Stimulated activated CD4-positive, alpha-beta T cell treated with anti-CD3 and anti-CD28 coated beads, Interleukin-2, amount 100 ng/mL, for 24 hours (primary cell): ENCODE measurements at regions not wholly inside any gene's neighbourhood (a gene's known extent, or its start where the extent isn't known, plus 50 kb on each side); places are given as distances from the start of the nearest gene placed in this dataset.
"Not testable (repeated sequence)": the region's sequence is repeated elsewhere in the genome, so short reads cannot be mapped to it uniquely, and the experiment has no call there.

Experiments
- DNase-seq, 2 donors: peaks; one replicate each; pipeline ENCODE4 v3.0.0-alpha.2; 2020

DNA sequence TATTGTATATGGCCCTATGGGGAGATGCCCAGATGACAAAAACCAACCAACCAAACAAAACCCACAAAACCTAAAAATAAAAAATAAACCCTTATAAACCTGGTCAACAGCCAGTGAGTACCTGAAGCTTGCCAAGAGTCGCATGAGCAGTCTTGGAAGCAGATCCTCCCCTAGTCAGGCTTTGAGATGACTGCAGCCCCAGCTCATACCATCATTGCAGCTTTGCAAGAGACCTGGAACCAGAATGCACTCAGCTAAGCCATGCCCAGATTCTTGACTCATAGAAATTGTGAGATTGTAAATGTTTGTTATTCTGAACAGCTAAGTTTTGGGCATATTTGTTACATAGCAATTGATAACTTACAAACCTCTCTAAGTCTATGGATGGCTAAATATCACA is 326.8 kb downstream of the HLX start:
- no peak for DNase-seq

DNA sequence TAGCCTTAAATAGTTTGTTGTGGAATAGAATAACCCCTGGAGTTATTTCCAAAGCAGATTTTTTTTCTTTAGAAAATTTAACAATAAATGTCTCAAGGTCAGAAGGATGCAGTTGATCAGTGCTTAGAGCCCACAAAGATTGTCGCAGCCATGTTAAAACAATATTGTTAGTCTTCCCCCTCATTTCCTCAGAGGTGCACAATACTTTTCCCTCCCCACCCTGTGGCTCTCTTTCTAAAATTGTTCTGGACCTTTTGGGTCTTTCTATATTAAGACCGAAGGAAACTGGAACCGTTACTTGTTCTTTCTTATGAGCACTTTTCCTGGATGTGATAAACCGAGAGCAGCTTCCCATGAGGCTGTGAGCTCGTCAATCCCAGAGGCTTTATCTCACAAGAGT is 333.7 kb downstream of the HLX start:
- DNase-seq, result no peak

DNA sequence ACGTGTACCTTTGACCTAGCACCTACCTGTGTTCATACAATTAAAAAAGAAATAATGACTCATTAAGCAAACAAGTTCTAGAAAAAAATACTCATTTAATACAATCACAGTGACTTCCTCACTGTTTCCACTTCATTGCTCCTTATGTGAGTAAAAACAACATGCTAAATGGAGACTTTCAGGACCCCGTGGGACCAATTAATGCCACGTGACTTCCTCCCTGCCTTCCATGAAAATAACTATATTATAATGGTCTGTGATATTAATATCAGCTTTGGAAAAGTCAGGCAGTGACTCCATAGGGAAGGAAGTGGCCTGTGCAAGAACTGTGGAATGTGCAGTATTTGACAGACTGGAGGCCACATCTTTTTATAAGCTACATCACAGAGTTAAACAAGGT is 337.8 kb downstream of the HLX start:
- DNase-seq, result no peak

DNA sequence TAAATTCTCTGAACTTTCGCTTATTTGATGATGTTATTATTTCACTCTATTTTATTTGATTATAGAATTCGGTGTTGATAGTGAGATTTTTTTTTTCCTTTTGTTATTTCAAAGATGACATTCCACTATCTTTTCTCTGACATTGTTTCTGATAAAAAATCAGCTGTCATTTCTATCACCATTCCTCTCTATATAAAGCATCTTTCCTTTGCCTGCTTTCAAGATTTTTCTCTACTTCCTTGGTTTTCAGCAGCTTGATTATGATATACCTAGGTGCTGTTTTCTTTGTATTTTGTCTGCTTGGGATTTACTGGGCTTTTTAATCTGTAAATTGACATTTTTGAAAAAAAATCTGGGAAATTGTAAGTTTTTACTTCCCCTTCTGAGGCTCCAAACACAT is 344.0 kb downstream of the HLX start:
- DNase-seq, result no peak

DNA sequence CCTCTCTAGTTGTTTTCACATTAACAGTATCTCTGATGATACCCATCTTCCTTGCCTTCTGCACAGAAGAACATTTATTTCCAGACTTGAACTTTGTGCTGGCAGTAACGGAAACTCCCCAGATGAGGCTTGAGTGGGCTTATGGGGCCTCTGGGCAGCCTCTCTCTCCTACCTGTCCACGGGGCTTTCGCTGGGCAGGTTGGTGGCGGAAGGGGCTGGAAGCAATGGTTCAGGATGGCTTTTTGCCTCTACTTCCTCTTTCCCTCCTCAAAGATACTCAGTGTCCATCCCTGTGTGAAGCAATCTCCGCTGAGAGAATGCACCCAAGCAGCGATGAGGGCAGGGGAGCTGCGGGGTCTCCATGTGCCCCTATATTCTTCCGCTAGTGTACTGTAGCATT is 348.2 kb downstream of the HLX start:
- DNase-seq, result no peak

DNA sequence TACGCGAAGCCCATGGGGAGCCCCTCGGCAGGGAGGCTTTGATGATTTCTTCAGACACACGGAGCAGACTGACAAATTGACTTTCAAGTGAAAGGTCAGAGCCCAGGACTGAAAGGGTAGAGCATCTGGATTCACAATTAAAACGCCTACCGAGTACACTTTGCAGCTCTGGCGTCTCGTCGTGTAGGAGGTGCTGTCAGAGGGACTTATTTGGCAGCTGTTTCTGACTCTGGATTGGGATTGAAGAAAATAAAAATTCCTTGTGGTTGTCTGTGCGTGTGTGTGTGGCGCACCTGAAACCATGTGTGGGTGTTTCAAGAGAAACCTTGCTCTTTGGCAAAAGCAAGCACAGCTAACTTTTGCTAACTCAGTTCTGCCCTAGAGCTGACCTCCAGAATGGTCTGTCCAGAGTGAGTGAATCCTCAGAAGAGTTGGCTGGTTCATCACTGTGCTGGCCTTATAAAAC is 348.7 kb downstream of the HLX start:
- DNase-seq, result peak in 1 of 2 donors; percentile 1

DNA sequence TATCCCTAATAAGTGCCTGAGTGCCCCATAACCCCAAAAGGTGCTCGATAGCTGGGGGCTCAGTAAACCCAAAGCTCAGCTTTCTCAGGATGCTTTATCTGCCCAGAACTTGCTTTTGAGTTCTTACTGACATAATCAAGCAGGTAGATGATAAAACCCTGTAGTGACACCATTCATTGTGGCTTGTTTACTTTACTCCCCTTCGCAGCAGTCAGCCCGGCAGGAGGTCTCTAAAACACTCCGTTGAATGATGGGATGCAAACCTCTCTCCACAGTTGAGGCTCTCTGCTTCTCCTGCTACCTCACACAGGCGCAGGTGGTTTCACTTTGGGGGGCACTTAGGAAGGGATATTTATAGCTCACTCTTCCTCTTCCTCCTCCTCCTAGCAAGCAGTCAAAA is 349.4 kb downstream of the HLX start:
- DNase-seq, result no peak

DNA sequence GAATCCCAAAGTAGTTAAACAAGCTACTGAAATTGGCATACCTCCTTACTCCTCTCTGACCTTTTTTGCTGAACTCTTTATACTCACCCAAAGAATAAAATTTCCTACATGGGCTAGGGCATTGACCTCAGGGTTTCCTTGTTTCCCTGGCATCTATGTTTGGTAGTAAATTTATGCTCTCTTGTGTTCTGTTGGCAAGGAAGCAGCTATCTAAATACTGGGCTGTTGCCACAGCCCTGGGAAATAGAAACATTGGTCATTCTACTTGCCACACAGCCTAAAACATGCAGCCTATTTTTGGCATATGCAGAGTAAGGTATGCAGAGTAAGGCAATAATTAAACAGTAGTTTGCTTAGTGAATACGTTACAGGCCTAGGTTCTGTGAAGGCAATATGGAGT is 351.4 kb downstream of the HLX start:
- DNase-seq, result no peak

DNA sequence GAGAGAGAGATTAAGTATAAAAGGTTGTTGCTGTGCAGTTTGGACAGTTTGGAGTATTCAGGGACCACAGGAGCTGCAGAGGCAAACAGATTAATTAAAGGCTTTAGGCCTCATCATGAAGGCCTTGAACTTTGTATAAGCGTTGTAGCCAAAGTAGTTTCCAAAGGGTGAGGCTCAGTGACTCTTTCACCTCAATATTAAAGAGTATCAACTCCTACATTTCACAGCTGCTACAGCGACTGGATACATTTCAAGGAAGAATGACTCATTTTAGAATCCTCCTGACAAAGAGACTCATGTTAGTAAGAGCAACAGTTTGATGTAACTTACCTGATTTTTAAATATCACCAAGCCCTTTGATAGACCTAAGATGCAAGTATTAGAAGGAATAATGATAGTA is 355.5 kb downstream of the HLX start:
- DNase-seq, result no peak

DNA sequence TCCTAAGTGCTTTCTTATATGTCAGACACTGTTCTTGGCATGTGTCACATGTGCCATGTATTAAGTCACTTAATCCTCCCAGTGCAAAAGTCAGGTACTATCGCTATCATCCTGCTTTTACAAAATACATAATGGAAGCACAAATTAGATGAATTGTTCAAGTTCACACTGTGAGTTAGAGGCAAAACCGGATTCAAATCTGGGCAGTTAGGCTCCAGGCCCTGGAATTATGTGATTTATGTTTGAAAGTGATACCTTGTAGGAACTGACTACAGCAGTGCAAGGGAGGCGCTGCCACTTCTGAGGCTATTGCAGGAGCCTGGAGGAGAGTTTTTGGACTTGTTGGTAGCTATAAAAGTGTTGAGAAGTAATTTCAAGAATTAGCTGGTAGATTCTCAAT is 358.3 kb downstream of the HLX start:
- DNase-seq, result no peak

DNA sequence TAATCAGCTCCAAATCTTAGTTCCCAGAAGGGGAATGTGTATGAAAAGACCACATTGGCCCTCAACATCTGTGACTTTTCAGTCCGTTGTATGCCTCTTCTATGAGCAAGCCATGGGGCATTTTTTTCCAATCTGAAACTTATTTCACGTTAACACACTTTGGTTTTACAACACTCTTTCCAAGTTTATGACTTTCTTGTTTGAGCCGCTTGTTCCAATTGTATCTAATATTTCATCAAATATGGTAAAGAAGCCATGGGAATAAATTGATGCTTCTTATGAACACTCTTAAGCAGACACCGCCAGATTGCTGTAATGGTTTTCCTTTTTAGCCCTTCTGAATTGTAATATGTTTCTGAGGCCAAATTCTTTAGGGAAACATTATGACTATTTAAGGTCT is 359.9 kb downstream of the HLX start:
- no peak for DNase-seq

DNA sequence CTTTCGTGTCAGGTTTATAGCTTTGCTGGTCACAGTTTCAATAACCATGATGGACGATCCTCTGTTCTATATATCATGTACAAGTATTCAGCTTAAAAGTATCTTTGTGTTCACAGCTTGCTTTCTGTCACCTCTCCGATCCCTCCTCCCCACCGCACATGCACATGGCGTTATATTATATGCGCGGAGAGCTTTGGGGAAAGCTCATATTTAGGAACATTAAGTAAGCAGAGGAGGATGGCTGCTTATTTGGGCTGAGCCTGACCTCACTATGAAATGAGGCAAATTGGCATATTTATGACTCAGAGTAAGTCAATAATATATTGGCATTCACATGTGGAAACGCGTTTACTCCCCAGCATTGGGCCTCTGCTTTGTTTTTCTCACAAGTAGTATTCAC is 360.5 kb downstream of the HLX start:
- DNase-seq, result no peak

DNA sequence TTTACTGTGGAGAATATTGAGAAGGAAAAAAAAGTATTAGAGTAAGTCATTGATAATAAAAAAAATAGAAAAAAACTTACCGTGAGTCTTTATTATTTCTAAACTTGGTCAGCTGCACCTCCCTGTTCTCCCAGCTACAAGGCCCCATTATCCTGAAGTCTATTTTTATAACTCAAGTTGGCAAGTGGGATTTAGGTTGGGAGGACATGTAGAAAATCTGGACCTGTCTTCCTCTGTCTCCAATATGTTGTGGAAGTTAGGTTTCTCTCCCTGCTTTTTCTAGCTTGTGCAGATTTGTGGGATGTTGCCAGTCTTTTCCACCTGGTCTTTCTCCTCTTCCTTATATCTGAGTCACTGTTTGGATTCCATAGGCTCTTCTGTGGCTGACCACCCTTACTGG is 361.4 kb downstream of the HLX start:
- no peak for DNase-seq

DNA sequence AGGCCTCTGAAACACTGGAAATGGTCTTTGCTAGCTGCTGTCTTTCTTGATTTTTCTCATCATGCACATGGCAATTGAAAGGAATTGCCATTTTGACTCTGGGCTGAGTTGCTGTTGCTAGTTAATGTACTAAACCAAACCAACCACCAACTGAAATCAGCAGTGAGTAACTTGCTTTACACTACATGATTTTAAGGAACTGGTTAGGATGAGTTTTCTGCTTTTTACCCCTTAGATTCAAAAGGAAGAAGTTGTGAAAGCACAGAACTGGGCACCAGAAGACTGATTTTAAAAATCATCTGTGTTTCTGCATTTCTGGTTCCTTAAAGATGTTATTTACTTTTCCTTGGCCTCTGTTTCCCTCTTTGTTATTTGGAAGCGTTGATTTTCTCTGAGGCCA is 361.9 kb downstream of the HLX start:
- no peak for DNase-seq

DNA sequence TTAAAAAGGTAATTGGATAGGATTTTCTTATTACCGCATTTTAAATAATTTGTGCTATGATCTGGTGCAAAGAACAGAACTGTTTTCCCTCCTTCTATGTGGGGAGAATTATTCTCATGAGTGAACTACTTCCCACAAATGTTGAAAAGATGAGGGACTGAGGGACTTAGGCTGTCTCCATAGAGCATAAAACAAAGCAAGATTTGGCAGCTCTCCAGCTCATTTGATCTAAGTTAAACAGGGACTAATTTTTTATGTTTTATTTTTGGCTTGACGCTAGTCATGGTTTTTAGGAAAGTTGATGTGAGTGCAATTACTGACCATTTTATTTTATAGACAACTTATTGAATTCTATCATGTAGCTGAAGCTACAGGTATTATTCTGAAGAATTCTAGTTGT is 362.3 kb downstream of the HLX start:
- no peak for DNase-seq

DNA sequence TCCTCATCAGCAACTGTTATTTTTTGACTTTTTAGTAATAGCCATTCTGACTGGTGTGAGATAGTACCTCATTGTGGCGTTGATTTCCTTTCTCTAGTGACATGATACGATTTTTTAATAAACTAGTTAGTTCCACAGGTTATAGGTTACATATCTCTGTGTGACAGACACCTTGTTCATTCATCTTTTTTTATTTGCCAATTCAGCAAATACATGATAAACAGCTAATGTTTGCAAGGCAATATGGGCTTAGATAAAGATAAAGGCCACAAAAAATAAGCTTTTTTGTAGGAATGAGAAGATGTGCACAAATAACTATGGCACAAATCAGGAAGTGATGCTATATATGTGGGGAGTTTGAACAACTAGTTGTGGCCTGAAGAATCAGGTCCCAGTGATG is 366.8 kb downstream of the HLX start:
- DNase-seq, result no peak

DNA sequence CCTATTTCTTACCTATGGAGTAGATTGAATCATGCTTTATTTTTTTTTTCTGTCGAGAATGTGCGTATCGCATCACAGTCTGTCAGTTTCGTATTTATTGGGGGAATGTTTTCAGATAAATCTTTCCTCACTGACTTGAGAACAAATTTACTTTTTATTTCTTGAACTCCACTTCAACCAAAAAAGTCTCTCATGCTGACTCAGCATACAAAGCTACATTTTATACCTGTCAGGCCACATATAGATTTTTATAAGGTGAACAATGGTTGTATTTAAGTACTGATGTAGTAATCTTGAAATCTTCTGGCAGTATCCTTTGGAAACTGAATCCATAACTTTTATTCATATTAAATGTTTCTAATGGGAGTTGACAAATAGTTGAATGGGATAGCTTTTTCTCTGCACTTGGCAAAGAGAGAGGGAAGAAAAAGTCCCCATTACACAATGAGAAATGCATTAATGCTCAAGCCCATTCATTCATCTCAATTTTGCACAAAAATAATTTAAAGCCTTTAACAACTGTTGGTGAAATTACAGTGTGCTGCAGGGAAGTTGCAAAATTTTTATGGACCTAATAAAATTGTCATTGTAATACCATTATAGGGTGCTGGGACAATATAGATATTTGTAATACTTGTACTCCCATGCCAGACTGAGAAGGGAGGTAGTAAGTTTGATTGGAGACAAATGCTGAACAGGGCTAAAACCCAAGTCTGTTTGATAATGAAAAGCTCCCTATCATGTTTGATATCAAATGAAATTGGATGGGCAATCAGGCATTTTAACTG is 367.6 kb downstream of the HLX start:
- DNase-seq, result no peak

DNA sequence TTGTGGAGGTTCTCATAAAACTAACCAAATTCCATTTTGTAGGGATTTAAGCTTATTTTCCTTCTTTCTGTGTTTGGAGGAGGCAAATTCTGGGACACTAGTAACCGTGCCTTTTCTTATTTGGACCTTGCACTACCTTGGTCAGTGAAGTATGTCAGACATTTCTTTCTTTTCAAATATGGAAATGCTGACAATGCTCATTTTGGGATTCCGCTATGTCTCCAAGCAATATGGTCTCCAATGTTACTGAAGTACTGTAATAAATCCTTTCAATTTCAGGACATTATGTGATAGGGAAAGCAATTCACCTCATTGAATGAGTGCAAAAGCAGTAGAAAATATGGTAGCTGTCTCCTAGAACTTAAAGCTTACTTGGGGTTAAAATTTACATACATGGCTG is 372.3 kb downstream of the HLX start:
- DNase-seq, result no peak

DNA sequence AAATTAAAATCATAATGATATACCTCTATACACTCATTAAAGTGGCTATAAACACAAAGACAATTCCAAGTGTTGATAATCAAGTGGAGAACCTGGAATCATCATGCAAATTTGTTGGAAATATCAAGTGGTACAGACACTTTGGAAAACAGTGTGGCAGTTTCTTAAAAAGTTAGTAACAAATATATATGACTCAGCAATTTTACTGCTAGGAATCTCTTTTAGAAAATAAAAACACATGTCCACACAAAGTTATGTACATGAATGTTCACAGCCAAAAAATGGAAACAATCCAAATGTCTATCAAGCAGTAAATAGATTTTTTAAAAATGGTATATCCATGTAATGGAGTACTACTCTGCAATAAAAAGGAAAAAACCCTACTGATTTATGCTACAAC is 375.6 kb downstream of the HLX start:
- DNase-seq, result no peak

DNA sequence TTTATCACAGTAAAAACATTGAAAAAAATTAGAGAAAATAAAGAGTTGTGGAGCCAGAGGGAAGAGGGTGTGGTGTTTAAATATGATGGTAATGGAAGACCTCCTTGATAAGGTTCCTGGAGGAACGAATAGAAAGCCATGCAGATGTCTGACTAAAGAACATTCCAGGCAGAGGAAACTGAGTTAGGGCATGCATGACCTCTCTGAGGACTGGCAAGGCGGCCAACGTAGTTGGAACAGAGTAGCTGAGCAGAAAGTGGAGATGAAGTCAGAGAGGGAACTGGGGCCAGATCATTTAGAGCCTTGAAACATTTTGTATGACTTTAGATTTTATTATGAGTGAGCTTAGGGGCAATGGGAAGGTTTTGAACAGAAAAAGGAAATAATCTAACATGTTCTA is 377.5 kb downstream of the HLX start:
- DNase-seq, result no peak

DNA sequence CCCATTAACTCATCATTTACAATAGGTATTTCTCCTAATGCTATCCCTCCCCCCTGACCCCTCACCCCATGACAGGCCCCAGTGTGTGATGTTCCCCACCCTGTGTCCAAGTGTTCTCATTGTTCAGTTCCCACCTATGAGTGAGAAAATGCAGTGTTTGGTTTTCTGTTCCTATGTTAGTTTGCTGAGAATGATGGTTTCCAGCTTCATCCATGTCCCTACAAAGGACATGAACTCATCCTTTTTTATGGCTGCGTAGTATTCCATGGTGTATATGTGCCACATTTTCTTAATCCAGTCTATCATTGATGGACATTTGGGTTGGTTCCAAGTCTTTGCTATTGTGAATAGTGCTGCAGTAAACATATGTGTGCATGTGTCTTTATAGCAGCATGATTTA is 378.3 kb downstream of the HLX start:
- not testable (repeated sequence) for DNase-seq

DNA sequence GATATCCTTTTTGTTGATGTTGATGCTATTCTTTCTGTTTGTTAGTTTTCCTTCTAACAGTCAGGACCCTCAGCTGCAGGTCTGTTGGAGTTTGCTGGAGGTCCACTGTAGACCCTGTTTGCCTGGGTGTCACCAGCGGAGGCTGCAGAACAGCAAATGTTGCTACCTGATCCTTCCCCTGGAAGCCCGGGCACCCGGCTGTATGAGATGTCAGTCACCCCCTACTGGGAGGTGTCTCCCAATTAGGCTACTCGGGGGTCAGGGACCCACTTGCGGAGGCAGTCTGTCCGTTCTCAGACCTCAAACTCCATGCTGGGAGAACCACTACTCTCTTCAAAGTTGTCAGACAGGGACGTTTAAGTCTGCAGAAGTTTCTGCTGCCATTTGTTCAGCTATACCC is 383.4 kb downstream of the HLX start:
- DNase-seq, result not testable (repeated sequence)

DNA sequence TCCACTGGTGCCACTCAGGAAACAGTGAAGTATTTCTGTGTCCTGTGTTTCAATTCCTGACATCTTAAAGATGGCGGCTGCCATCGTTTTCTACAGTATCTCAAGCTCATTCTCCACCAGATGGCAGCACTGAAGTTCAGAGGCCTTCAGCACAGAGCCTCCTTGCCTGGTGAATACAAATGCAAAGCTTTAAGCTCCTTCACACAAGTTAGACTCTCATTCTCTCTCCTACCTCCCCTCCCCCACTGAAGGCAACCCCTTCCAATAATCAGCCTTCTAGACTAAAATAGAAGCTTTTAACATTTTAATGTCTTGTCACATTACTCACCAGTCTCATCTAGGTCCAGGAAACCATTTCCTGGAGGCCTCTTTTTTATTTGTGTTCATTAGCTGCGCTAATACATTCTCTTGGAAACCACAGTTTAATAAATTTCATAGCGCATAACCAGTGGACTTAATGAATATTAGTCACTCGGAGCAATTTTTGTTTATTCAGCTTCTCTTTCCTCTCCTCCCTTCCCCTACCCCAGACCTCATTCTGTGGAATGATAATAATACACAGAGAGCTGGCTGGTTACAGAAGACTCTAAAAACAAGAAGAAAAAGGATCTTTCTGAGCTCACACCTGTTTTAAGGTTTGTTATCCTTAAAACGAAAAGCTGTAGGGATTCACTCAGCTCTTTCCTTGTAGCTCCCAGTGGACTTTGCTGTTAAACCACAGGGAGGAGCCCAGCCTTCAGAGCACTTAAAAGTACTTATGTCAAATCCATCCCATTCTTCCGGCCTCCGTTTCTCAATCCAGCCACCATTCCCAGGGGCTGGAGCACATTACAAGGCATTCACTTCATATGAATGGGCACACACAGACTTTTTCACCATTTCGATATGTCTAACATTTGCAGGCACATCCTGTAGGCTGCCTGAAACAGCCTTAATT is 384.9 kb downstream of the HLX start:
- peak; percentile 24 to 52 for DNase-seq

DNA sequence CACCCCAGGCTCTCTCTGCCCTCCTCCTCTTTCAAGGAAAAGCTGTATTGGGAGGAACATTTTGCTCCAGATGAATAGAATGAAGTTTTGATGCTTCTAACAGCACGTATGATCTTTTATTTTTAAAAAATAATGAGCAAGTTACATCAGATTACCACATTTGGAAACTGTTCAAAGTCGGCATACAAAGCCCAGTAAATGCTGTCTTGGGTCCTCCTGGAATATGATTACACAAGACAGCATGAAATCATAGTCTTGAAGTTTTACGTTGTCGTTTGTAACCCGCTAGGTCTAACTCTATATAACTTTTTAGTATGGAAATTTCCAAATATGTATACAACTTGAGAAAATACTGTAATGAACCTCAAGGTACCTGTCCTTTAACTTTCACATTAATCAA is 385.6 kb downstream of the HLX start:
- DNase-seq, result no peak
